ENCODE measurements at regions not wholly inside any gene's neighbourhood (a gene's known extent, or its start where the extent isn't known, plus 50 kb on each side); places are given as distances from the start of the nearest gene placed in this dataset.
"Not testable (repeated sequence)": the region's sequence is repeated elsewhere in the genome, so short reads cannot be mapped to it uniquely, and the experiment has no call there.

- DNase-seq: no peak
- Histone ChIP-seq H3K27me3 (no peaks in the 10 kb centered on the region), H3K4me1 (no peaks in the 10 kb centered on the region), H3K27ac (no peak overlapping the region), H3K4me3 (no peak overlapping the region), H3K9me3 (peaks cover 0 to 3% of the 10 kb centered on the region in 2 donors), H3K36me3 (no peaks in the 10 kb centered on the region)
- intact Hi-C loops (cut with DNase I): no loop called here
- ATAC-seq: no peak
- TF ChIP-seq, protein P1, sequence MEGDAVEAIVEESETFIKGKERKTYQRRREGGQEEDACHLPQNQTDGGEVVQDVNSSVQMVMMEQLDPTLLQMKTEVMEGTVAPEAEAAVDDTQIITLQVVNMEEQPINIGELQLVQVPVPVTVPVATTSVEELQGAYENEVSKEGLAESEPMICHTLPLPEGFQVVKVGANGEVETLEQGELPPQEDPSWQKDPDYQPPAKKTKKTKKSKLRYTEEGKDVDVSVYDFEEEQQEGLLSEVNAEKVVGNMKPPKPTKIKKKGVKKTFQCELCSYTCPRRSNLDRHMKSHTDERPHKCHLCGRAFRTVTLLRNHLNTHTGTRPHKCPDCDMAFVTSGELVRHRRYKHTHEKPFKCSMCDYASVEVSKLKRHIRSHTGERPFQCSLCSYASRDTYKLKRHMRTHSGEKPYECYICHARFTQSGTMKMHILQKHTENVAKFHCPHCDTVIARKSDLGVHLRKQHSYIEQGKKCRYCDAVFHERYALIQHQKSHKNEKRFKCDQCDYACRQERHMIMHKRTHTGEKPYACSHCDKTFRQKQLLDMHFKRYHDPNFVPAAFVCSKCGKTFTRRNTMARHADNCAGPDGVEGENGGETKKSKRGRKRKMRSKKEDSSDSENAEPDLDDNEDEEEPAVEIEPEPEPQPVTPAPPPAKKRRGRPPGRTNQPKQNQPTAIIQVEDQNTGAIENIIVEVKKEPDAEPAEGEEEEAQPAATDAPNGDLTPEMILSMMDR (IDR thresholded peaks at IDR 0.05): no peak
Measured at GRCh38 chr6:131490441-131490840, 82.6 kb upstream of the ARG1 start.

GRCh38 chr6:131492932-131493573, 80.0 kb upstream of the ARG1 start:
- peaks cover 0 to 3% of the 10 kb centered on the region in 2 donors for H3K9me3 ChIP-seq
- H3K27ac ChIP-seq: no peak overlapping the region
- H3K4me3 ChIP-seq: no peak overlapping the region
- H3K27me3 ChIP-seq: no peaks in the 10 kb centered on the region
- DNase-seq (no peak), ATAC-seq (no peak)
- TF ChIP-seq, protein P1 (IDR thresholded peaks at IDR 0.05): no peak
- no peaks in the 10 kb centered on the region for H3K36me3 ChIP-seq
- intact Hi-C loops (cut with DNase I): no loop called here
- no peaks in the 10 kb centered on the region for H3K4me1 ChIP-seq

DNA sequence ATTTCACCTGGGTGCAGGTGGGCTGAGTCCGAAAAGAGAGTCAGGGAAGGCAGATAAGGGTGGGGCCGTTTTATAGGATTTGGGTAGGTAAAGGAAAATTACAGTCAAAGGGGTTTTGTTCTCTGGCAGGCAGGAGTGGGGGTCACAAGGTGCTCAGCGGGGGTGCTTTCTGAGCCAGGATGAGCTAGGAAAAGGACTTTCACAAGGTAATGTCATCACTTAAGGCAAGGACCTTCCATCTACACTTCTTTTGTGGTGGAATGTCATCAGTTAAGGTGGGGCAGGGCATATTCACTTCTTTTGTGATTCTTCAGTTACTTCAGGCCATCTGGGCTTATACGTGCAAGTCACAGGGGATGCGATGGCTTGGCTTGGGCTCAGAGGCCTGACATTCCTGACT, 68.6 kb upstream of the ARG1 start:
- intact Hi-C loops (cut with DNase I); H3K9me3 ChIP-seq; H3K27me3 ChIP-seq; H3K27ac ChIP-seq; DNase-seq; H3K36me3 ChIP-seq; H3K4me3 ChIP-seq; H3K4me1 ChIP-seq; ATAC-seq: not testable (repeated sequence)

DNA sequence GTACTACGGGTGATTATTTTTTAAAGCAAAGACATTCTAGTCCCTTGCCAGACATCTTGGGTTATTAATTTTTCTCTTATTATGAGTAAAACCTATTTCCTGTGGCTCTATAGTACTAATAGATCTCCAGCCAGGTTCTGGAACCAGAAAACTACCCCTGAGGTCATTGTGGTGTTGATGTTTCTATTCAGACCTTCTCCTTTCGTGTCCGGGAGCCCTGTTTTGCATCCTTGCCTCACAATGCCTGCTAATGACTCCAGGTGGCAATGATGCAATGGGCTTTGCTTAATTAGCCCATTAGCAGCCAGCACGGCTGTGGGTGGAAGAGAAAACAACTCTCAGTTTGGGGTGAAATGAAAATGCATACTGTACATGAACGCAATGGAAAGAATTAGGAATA, 62.9 kb upstream of the ARG1 start:
- DNase-seq (no peak), ATAC-seq (no peak)
- TF ChIP-seq, protein P1 (IDR thresholded peaks at IDR 0.05): no peak
- Histone ChIP-seq H3K4me3 (no peak overlapping the region), H3K27ac (no peak overlapping the region), H3K4me1 (no peaks in the 10 kb centered on the region), H3K27me3 (no peaks in the 10 kb centered on the region), H3K9me3 (no peaks in the 10 kb centered on the region), H3K36me3 (no peaks in the 10 kb centered on the region)
- intact Hi-C loops (cut with DNase I): no loop called here

GRCh38 chr6:131510591-131510990, 62.4 kb upstream of the ARG1 start:
- TF ChIP-seq, protein P1 (IDR thresholded peaks at IDR 0.05): no peak
- intact Hi-C loops (cut with DNase I): no loop called here
- Histone ChIP-seq H3K4me3 (no peak overlapping the region), H3K4me1 (no peaks in the 10 kb centered on the region), H3K27me3 (no peaks in the 10 kb centered on the region), H3K27ac (no peak overlapping the region), H3K9me3 (no peaks in the 10 kb centered on the region), H3K36me3 (no peaks in the 10 kb centered on the region)
- ATAC-seq (no peak), DNase-seq (no peak)
